Endodermal cell (in vitro differentiated cells): ENCODE measurements at regions not wholly inside any gene's neighbourhood (a gene's known extent, or its start where the extent isn't known, plus 50 kb on each side); places are given as distances from the start of the nearest gene placed in this dataset.

Experiments
- DNase-seq: peaks from one replicate; pipeline ENCODE4 v3.0.0-alpha.2; 2017
- H3K27ac ChIP-seq: 2 replicates; pipeline ENCODE4 v1.5.1; 2013; ENCODE audit warnings: mild to moderate bottlenecking, low read depth, low read length, moderate library complexity
- H3K27me3 ChIP-seq: 2 replicates; pipeline ENCODE4 v1.6.1; 2013; ENCODE audit warnings: mild to moderate bottlenecking, low read length, moderate library complexity; ENCODE audit not compliant: insufficient read depth, control insufficient read depth, poor library complexity, severe bottlenecking
- H3K36me3 ChIP-seq: 2 replicates; pipeline ENCODE4 v1.7.0; 2013; ENCODE audit warnings: mild to moderate bottlenecking, low read length, moderate library complexity; ENCODE audit not compliant: control insufficient read depth, insufficient read depth
- H3K4me1 ChIP-seq: one replicate; pipeline ENCODE4 v1.7.0; 2013; ENCODE audit warnings: low read length; ENCODE audit not compliant: control insufficient read depth, insufficient read depth
- H3K4me3 ChIP-seq: 2 replicates; pipeline ENCODE4 v1.5.1; 2013; ENCODE audit warnings: mild to moderate bottlenecking, low read length, moderate library complexity
- H3K9ac ChIP-seq: 2 replicates; pipeline ENCODE4 v1.6.1; 2013; ENCODE audit warnings: mild to moderate bottlenecking, low read length, moderate library complexity; ENCODE audit not compliant: poor library complexity, severe bottlenecking; ENCODE audit errors: extremely low read depth
- H3K9me3 ChIP-seq: 2 replicates; pipeline ENCODE4 v1.6.1; 2013; ENCODE audit warnings: mild to moderate bottlenecking, low read length, moderate library complexity; ENCODE audit not compliant: control insufficient read depth
- H3K27ac Mint-ChIP-seq: 2 replicates; pipeline ENCODE4 v1.8.0; 2020; ENCODE audit warnings: mixed read lengths
- H3K27me3 Mint-ChIP-seq: 2 replicates; pipeline ENCODE4 v1.8.0; 2021; ENCODE audit warnings: mild to moderate bottlenecking, mixed read lengths; ENCODE audit not compliant: insufficient read depth
- H3K36me3 Mint-ChIP-seq: 2 replicates; pipeline ENCODE4 v1.8.0; 2020; ENCODE audit warnings: low read depth, mixed read lengths
- H3K4me1 Mint-ChIP-seq: 2 replicates; pipeline ENCODE4 v1.8.0; 2020; ENCODE audit warnings: mixed read lengths
- H3K4me3 Mint-ChIP-seq: 2 replicates; pipeline ENCODE4 v1.8.0; 2020; ENCODE audit warnings: mild to moderate bottlenecking, moderate library complexity, mixed read lengths
- H3K9me3 Mint-ChIP-seq: 2 replicates; pipeline ENCODE4 v1.8.0; 2020; ENCODE audit warnings: mild to moderate bottlenecking, mixed read lengths
- WGBS, 2 experiments: methylation state at CpG; one replicate each; pipeline versions ENCODE4 v1.1.5 to v1.1.7; 2013; ENCODE audit warnings: missing lambda C conversion rate in 2 of 2, mixed read lengths in 1 of 2; ENCODE audit not compliant: insufficient coverage in 1 of 2, insufficient read length in 1 of 2; 5-methylcytosine and 5-hydroxymethylcytosine counted together
- TF ChIP-seq, protein P1 (sequence below): fragments of 200-600 bp; sonication (generic); conservative IDR thresholded peaks from 2 replicates; pipeline ENCODE4 v1.5.0; 2021; ENCODE audit warnings: antibody characterized with exemption, mild to moderate bottlenecking

DNA sequence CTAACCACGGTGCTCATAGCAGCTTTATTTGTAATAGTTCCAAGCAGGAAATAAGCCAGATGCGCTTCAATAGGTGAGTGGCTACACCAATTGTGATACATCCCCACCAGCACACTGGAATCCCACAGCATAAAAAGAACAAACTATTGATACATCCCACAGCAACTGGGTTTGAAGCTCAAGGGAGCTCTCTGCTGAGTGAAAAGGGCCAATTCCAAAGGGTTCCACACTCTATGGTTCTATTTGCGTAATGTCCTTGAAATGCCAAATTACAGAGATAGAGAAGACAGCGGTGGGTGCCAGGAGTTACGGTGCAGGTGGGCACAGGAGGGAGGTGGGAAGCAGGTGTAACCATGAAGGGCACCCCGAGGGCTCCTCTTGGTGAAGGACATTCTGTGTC is 155.3 kb upstream of the PPP1R26 start:
- Histone ChIP-seq H3K36me3 (no peaks in the 10 kb centered on the region), H3K27me3 (no peaks in the 10 kb centered on the region), H3K27ac (no peak overlapping the region), H3K4me3 (no peak overlapping the region), H3K4me1 (no peaks in the 10 kb centered on the region), H3K9ac (no peak overlapping the region), H3K9me3 (peaks cover 3% of the 10 kb centered on the region)
- H3K27me3 Mint-ChIP-seq: no peaks in the 10 kb centered on the region
- WGBS, 2 experiments: 78 to 100% methylated on average over 1 to 6 of the region's 6 CpGs
- no peaks in the 10 kb centered on the region for H3K36me3 Mint-ChIP-seq
- peaks cover 12% of the 10 kb centered on the region for H3K9me3 Mint-ChIP-seq
- H3K4me1 Mint-ChIP-seq: no peaks in the 10 kb centered on the region
- TF ChIP-seq, protein P1, sequence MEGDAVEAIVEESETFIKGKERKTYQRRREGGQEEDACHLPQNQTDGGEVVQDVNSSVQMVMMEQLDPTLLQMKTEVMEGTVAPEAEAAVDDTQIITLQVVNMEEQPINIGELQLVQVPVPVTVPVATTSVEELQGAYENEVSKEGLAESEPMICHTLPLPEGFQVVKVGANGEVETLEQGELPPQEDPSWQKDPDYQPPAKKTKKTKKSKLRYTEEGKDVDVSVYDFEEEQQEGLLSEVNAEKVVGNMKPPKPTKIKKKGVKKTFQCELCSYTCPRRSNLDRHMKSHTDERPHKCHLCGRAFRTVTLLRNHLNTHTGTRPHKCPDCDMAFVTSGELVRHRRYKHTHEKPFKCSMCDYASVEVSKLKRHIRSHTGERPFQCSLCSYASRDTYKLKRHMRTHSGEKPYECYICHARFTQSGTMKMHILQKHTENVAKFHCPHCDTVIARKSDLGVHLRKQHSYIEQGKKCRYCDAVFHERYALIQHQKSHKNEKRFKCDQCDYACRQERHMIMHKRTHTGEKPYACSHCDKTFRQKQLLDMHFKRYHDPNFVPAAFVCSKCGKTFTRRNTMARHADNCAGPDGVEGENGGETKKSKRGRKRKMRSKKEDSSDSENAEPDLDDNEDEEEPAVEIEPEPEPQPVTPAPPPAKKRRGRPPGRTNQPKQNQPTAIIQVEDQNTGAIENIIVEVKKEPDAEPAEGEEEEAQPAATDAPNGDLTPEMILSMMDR: no peak
- H3K27ac Mint-ChIP-seq: no peak overlapping the region
- no peak for DNase-seq
- no peak overlapping the region for H3K4me3 Mint-ChIP-seq

GRCh38 chr9:135326141-135326540 is 153.4 kb upstream of the PPP1R26 start:
- no peaks in the 10 kb centered on the region for H3K36me3 ChIP-seq
- peaks cover 3% of the 10 kb centered on the region for H3K9me3 ChIP-seq
- peaks cover 12% of the 10 kb centered on the region for H3K9me3 Mint-ChIP-seq
- WGBS, 2 experiments: 85 to 86% methylated on average over 7 of the region's 7 CpGs
- no peaks in the 10 kb centered on the region for H3K27me3 ChIP-seq
- H3K27ac Mint-ChIP-seq: no peak overlapping the region
- H3K4me3 ChIP-seq: no peak overlapping the region
- H3K27me3 Mint-ChIP-seq: no peaks in the 10 kb centered on the region
- DNase-seq: no peak
- no peak overlapping the region for H3K27ac ChIP-seq
- no peaks in the 10 kb centered on the region for H3K4me1 ChIP-seq
- TF ChIP-seq, protein P1: no peak
- H3K9ac ChIP-seq: no peak overlapping the region
- no peak overlapping the region for H3K4me3 Mint-ChIP-seq
- no peaks in the 10 kb centered on the region for H3K36me3 Mint-ChIP-seq
- H3K4me1 Mint-ChIP-seq: no peaks in the 10 kb centered on the region

GRCh38 chr9:135326633-135327152 is 152.9 kb upstream of the PPP1R26 start:
- no peaks in the 10 kb centered on the region for H3K4me1 ChIP-seq
- TF ChIP-seq, protein P1: no peak
- Mint-ChIP-seq H3K27ac (no peak overlapping the region), H3K27me3 (no peaks in the 10 kb centered on the region), H3K9me3 (peaks cover 12% of the 10 kb centered on the region), H3K36me3 (no peaks in the 10 kb centered on the region), H3K4me1 (no peaks in the 10 kb centered on the region), H3K4me3 (no peak overlapping the region)
- H3K27me3 ChIP-seq: no peaks in the 10 kb centered on the region
- no peak overlapping the region for H3K9ac ChIP-seq
- H3K4me3 ChIP-seq: no peak overlapping the region
- H3K36me3 ChIP-seq: no peaks in the 10 kb centered on the region
- peaks cover 3% of the 10 kb centered on the region for H3K9me3 ChIP-seq
- no peak overlapping the region for H3K27ac ChIP-seq
- WGBS, 2 experiments: 92 to 94% methylated on average over 9 to 11 of the region's 11 CpGs
- DNase-seq: no peak
